RKO (cell line): ENCODE measurements at regions not wholly inside any gene's neighbourhood (a gene's known extent, or its start where the extent isn't known, plus 50 kb on each side); places are given as distances from the start of the nearest gene placed in this dataset.

Experiments
- DNase-seq: peaks from one replicate; pipeline ENCODE4 v3.0.0-alpha.2; 2016; ENCODE audit warnings: low spot score

- no peak for DNase-seq
These were observed 62.9 kb upstream of the AMZ2 start for GRCh38 chr17:68184816-68185436.

GRCh38 chr17:68185820-68186219 lies 62.0 kb upstream of the AMZ2 start:
- no peak for DNase-seq

GRCh38 chr17:68190495-68190894 lies 57.3 kb upstream of the AMZ2 start:
- DNase-seq: no peak

- DNase-seq: no peak
These were observed 52.0 kb upstream of the AMZ2 start for GRCh38 chr17:68195667-68196393.

GRCh38 chr17:68196394-68197090 lies 51.3 kb upstream of the AMZ2 start:
- no peak for DNase-seq

GRCh38 chr17:68197091-68197996 lies 50.5 kb upstream of the AMZ2 start:
- DNase-seq: no peak

GRCh38 chr17:68197997-68198930 lies 49.6 kb upstream of the AMZ2 start:
- DNase-seq: no peak
